ENCODE measurements at regions not wholly inside any gene's neighbourhood (a gene's known extent, or its start where the extent isn't known, plus 50 kb on each side); places are given as distances from the start of the nearest gene placed in this dataset.

- no peaks in the 10 kb centered on the region for H3K79me2 ChIP-seq (ENCODE audit: insufficient read depth, low read length)
- H3K4me3 Mint-ChIP-seq (ENCODE audit: unreplicated experiment): no peak overlapping the region
- H3K9me3 Mint-ChIP-seq (ENCODE audit: unreplicated experiment): no peaks in the 10 kb centered on the region
- H3K27ac ChIP-seq (ENCODE audit: low read depth, low read length): no peak overlapping the region
- no peak overlapping the region for H2AFZ ChIP-seq (ENCODE audit: low read depth, low read length)
- no peaks in the 10 kb centered on the region for H3K4me1 Mint-ChIP-seq (ENCODE audit: low read depth, unreplicated experiment)
- H3K9ac ChIP-seq (ENCODE audit: low read length): no peak overlapping the region
- H3K36me3 ChIP-seq (ENCODE audit: insufficient read depth, low read length): no peaks in the 10 kb centered on the region
- H3K27ac Mint-ChIP-seq (ENCODE audit: unreplicated experiment): no peak overlapping the region
- peaks cover 40% of the 10 kb centered on the region for H3K27me3 Mint-ChIP-seq (ENCODE audit: low read depth, unreplicated experiment)
- H3K4me3 ChIP-seq (ENCODE audit: insufficient read depth, low read depth, low read length): no peak overlapping the region
- H4K20me1 ChIP-seq (ENCODE audit: insufficient read depth, low read length): no peaks in the 10 kb centered on the region
- no peaks in the 10 kb centered on the region for H3K9me3 ChIP-seq (ENCODE audit: insufficient read depth, low read depth, low read length)
- no peaks in the 10 kb centered on the region for H3K4me1 ChIP-seq (ENCODE audit: insufficient read depth, low read length)
- DNase-seq (ENCODE audit: low read depth) (no peak), FAIRE-seq (no peak)
- no peaks in the 10 kb centered on the region for H3K36me3 Mint-ChIP-seq (ENCODE audit: low read depth, unreplicated experiment)
- H3K4me2 ChIP-seq (ENCODE audit: low read length): no peak overlapping the region
- TF ChIP-seq EZH2 (IDR thresholded peaks at IDR 0.05; ENCODE audit: insufficient read depth, low read length): no peak
- TF ChIP-seq CTCF (IDR thresholded peaks at IDR 0.05; ENCODE audit: insufficient read depth, low read depth, low read length): no peak
- H3K27me3 ChIP-seq (ENCODE audit: insufficient read depth, low read length): peaks cover 3% of the 10 kb centered on the region
These were observed 66.0 kb upstream of the RALY start for GRCh38 chr20:33927724-33928123.

GRCh38 chr20:33929917-33930316, 63.8 kb upstream of the RALY start:
- H3K9ac ChIP-seq (ENCODE audit: low read length): no peak overlapping the region
- no peaks in the 10 kb centered on the region for H3K36me3 Mint-ChIP-seq (ENCODE audit: low read depth, unreplicated experiment)
- peaks cover 3% of the 10 kb centered on the region for H3K27me3 ChIP-seq (ENCODE audit: insufficient read depth, low read length)
- H3K27ac Mint-ChIP-seq (ENCODE audit: unreplicated experiment): no peak overlapping the region
- no peaks in the 10 kb centered on the region for H3K4me1 Mint-ChIP-seq (ENCODE audit: low read depth, unreplicated experiment)
- H3K79me2 ChIP-seq (ENCODE audit: insufficient read depth, low read length): no peaks in the 10 kb centered on the region
- H3K4me1 ChIP-seq (ENCODE audit: insufficient read depth, low read length): no peaks in the 10 kb centered on the region
- H3K36me3 ChIP-seq (ENCODE audit: insufficient read depth, low read length): no peaks in the 10 kb centered on the region
- H3K9me3 Mint-ChIP-seq (ENCODE audit: unreplicated experiment): no peaks in the 10 kb centered on the region
- no peak for TF ChIP-seq EZH2 (IDR thresholded peaks at IDR 0.05; ENCODE audit: insufficient read depth, low read length)
- no peak for DNase-seq (ENCODE audit: low read depth)
- H4K20me1 ChIP-seq (ENCODE audit: insufficient read depth, low read length): no peaks in the 10 kb centered on the region
- H3K4me3 Mint-ChIP-seq (ENCODE audit: unreplicated experiment): no peak overlapping the region
- H3K9me3 ChIP-seq (ENCODE audit: insufficient read depth, low read depth, low read length): no peaks in the 10 kb centered on the region
- no peak overlapping the region for H3K27ac ChIP-seq (ENCODE audit: low read depth, low read length)
- H3K4me3 ChIP-seq (ENCODE audit: insufficient read depth, low read depth, low read length): no peak overlapping the region
- H3K27me3 Mint-ChIP-seq (ENCODE audit: low read depth, unreplicated experiment): peaks cover 27% of the 10 kb centered on the region
- H2AFZ ChIP-seq (ENCODE audit: low read depth, low read length): no peak overlapping the region
- no peak overlapping the region for H3K4me2 ChIP-seq (ENCODE audit: low read length)
- FAIRE-seq: no peak

GRCh38 chr20:33933469-33933909, 60.2 kb upstream of the RALY start:
- H3K36me3 Mint-ChIP-seq (ENCODE audit: low read depth, unreplicated experiment): no peaks in the 10 kb centered on the region
- Histone ChIP-seq H3K27ac (ENCODE audit: low read depth, low read length) (no peak overlapping the region), H3K4me3 (ENCODE audit: insufficient read depth, low read depth, low read length) (no peak overlapping the region), H2AFZ (ENCODE audit: low read depth, low read length) (peak overlapping the region; percentile 27), H3K79me2 (ENCODE audit: insufficient read depth, low read length) (no peaks in the 10 kb centered on the region), H3K27me3 (ENCODE audit: insufficient read depth, low read length) (peaks cover 3% of the 10 kb centered on the region), H3K9ac (ENCODE audit: low read length) (no peak overlapping the region), H3K4me1 (ENCODE audit: insufficient read depth, low read length) (no peaks in the 10 kb centered on the region), H4K20me1 (ENCODE audit: insufficient read depth, low read length) (no peaks in the 10 kb centered on the region), H3K36me3 (ENCODE audit: insufficient read depth, low read length) (no peaks in the 10 kb centered on the region), H3K4me2 (ENCODE audit: low read length) (no peak overlapping the region), H3K9me3 (ENCODE audit: insufficient read depth, low read depth, low read length) (no peaks in the 10 kb centered on the region)
- FAIRE-seq: no peak
- H3K9me3 Mint-ChIP-seq (ENCODE audit: unreplicated experiment): no peaks in the 10 kb centered on the region
- peak overlapping the region; percentile 20 for H3K4me3 Mint-ChIP-seq (ENCODE audit: unreplicated experiment)
- no peaks in the 10 kb centered on the region for H3K4me1 Mint-ChIP-seq (ENCODE audit: low read depth, unreplicated experiment)
- no peak for TF ChIP-seq CTCF (IDR thresholded peaks at IDR 0.05; ENCODE audit: insufficient read depth, low read depth, low read length)
- no peak for TF ChIP-seq EZH2 (IDR thresholded peaks at IDR 0.05; ENCODE audit: insufficient read depth, low read length)
- peak; percentile 16 for DNase-seq (ENCODE audit: low read depth)
- peaks cover 17% of the 10 kb centered on the region for H3K27me3 Mint-ChIP-seq (ENCODE audit: low read depth, unreplicated experiment)
- no peak overlapping the region for H3K27ac Mint-ChIP-seq (ENCODE audit: unreplicated experiment)

Data from astrocyte (in vitro differentiated cells and primary cell).